Sigmoid colon (tissue), 6 donors: ENCODE measurements at regions not wholly inside any gene's neighbourhood (a gene's known extent, or its start where the extent isn't known, plus 50 kb on each side); places are given as distances from the start of the nearest gene placed in this dataset.

Experiments used
- DNase-seq: peaks from one replicate; pipeline ENCODE4 v3.0.0-alpha.2; 2019
- H3K27ac ChIP-seq, 4 donors: fragments of 200-600 bp; sonication (generic); one replicate each; pipeline ENCODE4 v1.5.1; 2016 to 2019; ENCODE audit warnings: mild to moderate bottlenecking in 1 of 4
- H3K27me3 ChIP-seq, 3 donors: fragments of 200-600 bp; sonication (generic); one replicate each; pipeline ENCODE4 v1.5.1; 2019; ENCODE audit warnings: mild to moderate bottlenecking in 1 of 3
- H3K36me3 ChIP-seq, 4 donors: fragments of 200-600 bp; sonication (generic); one replicate each; pipeline ENCODE4 v1.5.1; 2016 to 2019
- H3K4me1 ChIP-seq, 4 donors: fragments of 200-600 bp; sonication (generic); one replicate each; pipeline ENCODE4 v1.5.1; 2017 to 2019
- H3K4me3 ChIP-seq, 4 donors: fragments of 200-600 bp; sonication (generic); one replicate each; pipeline ENCODE4 v1.5.1; 2017 to 2019; ENCODE audit warnings: mild to moderate bottlenecking in 2 of 4, moderate library complexity in 1 of 4
- H3K9me3 ChIP-seq, 4 donors: fragments of 200-600 bp in 3 of 4; sonication (generic) in 3 of 4; one replicate each; pipeline versions ENCODE4 v1.5.1 to v1.6.1; 2013 to 2019
- EP300 ChIP-seq, 4 donors: sonication (generic); formaldehyde crosslinking; IDR thresholded peaks; one replicate each; pipeline ENCODE4 v1.6.1; 2017; ENCODE audit warnings: antibody characterized with exemption in 4 of 4
- POLR2A ChIP-seq, 2 donors: fragments of 450-650 bp; IDR thresholded peaks; one replicate each; pipeline ENCODE4 v1.6.1; 2016; ENCODE audit warnings: antibody characterized with exemption in 2 of 2, mild to moderate bottlenecking in 2 of 2, moderate library complexity in 2 of 2
- POLR2AphosphoS5 ChIP-seq, 4 donors: sonication (generic); formaldehyde crosslinking; IDR thresholded peaks; one replicate each; pipeline ENCODE4 v1.6.1; 2017; ENCODE audit warnings: antibody characterized with exemption in 4 of 4
- WGBS, 2 donors: extraction: QIAGEN DNeasy Blood & Tissue Kit; methylation state at CpG; one replicate each; pipeline ENCODE4 v1.1.7; 2013; 5-methylcytosine and 5-hydroxymethylcytosine counted together
- intact Hi-C: fragments of 100-400 bp; cut with DNase I; formaldehyde crosslinking; loops from one replicate; pipeline ENCODE4 v1.15.1; 2023
- TF ChIP-seq, protein P1 (sequence below), 4 experiments: fragments of 450-650 bp in 3 of 4; fragments of 200-600 bp in 1 of 4; IDR thresholded peaks; one replicate each; pipeline ENCODE4 v1.5.1; 2016 to 2019; ENCODE audit warnings: antibody characterized with exemption in 4 of 4, mild to moderate bottlenecking in 3 of 4, moderate library complexity in 2 of 4
- donor health status: healthy with polysubstance abuse.
- donor health status: healthy.

DNA sequence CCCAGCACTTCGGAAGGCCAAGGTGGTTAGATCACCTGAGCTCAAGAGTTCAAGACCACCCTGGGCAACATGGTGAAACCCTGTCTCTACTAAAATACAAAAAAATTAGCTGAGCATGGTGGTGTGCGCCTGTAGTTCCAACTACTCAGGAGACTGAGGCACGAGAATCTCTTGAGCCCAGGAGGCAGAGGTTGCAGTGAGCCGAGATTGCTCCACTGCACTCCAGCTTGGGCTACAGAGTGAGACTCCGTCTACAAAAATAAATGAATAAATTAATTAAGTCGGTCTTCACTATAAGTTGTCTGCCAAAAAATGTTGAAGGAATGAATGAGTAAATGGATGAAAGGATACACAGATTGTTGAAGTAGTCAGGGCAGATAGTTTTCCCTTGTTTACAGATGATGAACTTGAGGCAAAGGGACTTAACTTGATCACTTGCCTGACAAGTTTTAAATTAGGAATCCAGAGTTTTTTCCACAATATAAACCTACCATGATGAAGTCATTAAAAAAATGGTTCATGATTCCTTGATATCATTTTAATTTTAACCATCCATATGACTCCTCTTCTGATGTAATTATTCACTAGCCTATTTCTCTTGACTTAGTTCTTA, 130.8 kb downstream of the TLR5 start:
- H3K9me3 ChIP-seq, result no peaks in the 10 kb centered on the region
- no peaks in the 10 kb centered on the region for H3K27me3 ChIP-seq
- H3K4me3 ChIP-seq, result no peak overlapping the region
- no peaks in the 10 kb centered on the region for H3K36me3 ChIP-seq
- H3K27ac ChIP-seq, result no peak overlapping the region
- peaks cover 0 to 42% (median 28%) of the 10 kb centered on the region in 4 donors for H3K4me1 ChIP-seq
- intact Hi-C loops, result no loop called here
- no peak for DNase-seq
- WGBS, 2 donors, result 94 to 96% methylated on average over 6 of the region's 6 CpGs
- TF ChIP-seq, protein P1, sequence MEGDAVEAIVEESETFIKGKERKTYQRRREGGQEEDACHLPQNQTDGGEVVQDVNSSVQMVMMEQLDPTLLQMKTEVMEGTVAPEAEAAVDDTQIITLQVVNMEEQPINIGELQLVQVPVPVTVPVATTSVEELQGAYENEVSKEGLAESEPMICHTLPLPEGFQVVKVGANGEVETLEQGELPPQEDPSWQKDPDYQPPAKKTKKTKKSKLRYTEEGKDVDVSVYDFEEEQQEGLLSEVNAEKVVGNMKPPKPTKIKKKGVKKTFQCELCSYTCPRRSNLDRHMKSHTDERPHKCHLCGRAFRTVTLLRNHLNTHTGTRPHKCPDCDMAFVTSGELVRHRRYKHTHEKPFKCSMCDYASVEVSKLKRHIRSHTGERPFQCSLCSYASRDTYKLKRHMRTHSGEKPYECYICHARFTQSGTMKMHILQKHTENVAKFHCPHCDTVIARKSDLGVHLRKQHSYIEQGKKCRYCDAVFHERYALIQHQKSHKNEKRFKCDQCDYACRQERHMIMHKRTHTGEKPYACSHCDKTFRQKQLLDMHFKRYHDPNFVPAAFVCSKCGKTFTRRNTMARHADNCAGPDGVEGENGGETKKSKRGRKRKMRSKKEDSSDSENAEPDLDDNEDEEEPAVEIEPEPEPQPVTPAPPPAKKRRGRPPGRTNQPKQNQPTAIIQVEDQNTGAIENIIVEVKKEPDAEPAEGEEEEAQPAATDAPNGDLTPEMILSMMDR (IDR thresholded peaks at IDR 0.05), result no peak
- TF ChIP-seq POLR2AphosphoS5 (IDR thresholded peaks at IDR 0.05), result no peak
- no peak for TF ChIP-seq EP300 (IDR thresholded peaks at IDR 0.05)
- TF ChIP-seq POLR2A (IDR thresholded peaks at IDR 0.05), result no peak

DNA sequence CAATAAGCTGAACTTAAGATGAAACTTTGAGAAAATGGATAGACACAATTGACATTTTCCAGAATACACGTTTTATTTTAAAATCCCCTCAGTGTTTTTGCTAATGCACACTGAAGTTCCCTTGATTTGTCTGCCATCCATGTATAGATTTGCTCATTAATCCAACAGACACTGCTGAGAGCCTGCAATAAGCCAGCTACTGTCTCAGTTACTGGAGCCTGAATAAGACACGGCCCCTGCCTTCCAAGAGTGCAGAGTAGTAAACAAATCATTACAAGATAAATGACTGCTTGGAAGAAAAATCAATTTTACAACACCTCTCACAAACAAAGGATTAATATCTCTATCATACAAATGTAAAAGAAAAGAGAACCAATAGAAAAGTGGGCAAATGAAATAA, 130.1 kb downstream of the TLR5 start:
- TF ChIP-seq POLR2AphosphoS5 (IDR thresholded peaks at IDR 0.05) (no peak), POLR2A (IDR thresholded peaks at IDR 0.05) (no peak), EP300 (IDR thresholded peaks at IDR 0.05) (no peak)
- TF ChIP-seq, protein P1 (IDR thresholded peaks at IDR 0.05), result no peak
- DNase-seq, result no peak
- Histone ChIP-seq H3K4me1 (peaks cover 0 to 35% (median 25%) of the 10 kb centered on the region in 4 donors), H3K4me3 (no peak overlapping the region), H3K27me3 (no peaks in the 10 kb centered on the region), H3K36me3 (no peaks in the 10 kb centered on the region), H3K27ac (no peak overlapping the region), H3K9me3 (no peaks in the 10 kb centered on the region)
- intact Hi-C loops, result no loop called here
- WGBS, 2 donors, result 70 to 73% methylated on average over 2 of the region's 2 CpGs

DNA sequence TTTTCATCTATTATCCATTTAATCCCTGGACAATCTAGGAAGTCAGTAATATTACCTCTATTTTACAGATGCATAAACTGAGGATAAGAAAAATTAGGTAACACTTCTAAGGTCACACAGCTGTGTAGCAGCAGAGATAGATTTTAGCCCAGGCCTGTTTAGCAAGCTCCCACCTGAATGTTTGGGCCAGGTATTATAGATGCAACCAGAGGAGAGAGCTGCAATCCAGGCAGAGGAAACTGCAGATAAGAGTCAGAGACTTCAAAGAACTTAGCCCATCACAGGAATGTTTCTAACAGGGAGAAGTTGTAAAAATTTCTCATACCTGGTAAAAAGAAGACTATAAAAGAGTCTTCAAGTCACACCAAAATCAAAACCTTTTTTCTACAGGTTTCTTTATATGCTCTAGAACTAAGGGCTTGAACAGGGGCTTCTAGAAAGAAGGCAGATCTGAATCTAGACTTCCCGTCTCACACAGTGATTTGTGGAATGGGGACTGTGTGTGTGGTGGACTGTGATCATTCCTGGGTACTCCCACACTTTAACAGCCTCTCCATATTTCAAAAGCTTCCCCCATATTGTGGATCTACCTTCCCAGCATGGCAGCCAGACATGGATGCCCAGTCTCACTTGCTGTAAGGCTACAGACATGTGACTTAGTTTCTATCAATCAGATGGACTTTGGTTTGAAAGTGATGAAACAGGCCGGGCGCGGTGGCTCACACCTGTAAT, 128.7 kb downstream of the TLR5 start:
- Histone ChIP-seq H3K4me3 (no peak overlapping the region), H3K36me3 (no peaks in the 10 kb centered on the region), H3K9me3 (no peaks in the 10 kb centered on the region), H3K27me3 (no peaks in the 10 kb centered on the region), H3K4me1 (peaks cover 0 to 22% (median 15%) of the 10 kb centered on the region in 4 donors), H3K27ac (no peak overlapping the region)
- no peak for DNase-seq
- intact Hi-C loops, result no loop called here
- WGBS, 2 donors, result 95 to 97% methylated on average over 4 of the region's 4 CpGs
- no peak for TF ChIP-seq POLR2AphosphoS5 (IDR thresholded peaks at IDR 0.05)
- TF ChIP-seq POLR2A (IDR thresholded peaks at IDR 0.05), result no peak
- no peak for TF ChIP-seq EP300 (IDR thresholded peaks at IDR 0.05)
- TF ChIP-seq, protein P1 (IDR thresholded peaks at IDR 0.05), result no peak

DNA sequence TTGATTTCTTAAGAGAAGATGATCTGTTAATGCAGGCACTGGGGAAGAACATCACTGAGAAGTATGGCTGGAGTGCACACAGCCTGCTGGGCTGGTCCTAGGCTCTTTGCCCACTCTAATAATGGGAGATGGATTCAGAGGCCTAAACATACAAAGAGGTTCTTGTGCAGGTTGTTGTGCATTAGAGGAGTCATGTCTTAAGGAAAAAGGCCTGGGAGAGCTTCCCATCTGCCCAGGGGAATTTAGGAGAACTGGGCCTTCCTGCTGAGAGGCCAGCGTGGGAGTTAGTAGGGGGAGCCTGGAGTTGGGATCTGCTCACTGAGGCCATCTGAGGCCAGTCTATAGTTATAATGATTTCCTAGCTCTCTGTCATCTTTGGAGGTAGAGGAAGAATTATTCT, 126.7 kb downstream of the TLR5 start:
- WGBS, 2 donors, result 88 to 89% methylated on average over 1 of the region's 1 CpG

More for the DNA sequence above, 126.7 kb downstream of the TLR5 start:
- intact Hi-C loops, result no loop called here
- TF ChIP-seq, protein P1 (IDR thresholded peaks at IDR 0.05), result no peak
- no peak for TF ChIP-seq POLR2A (IDR thresholded peaks at IDR 0.05)
- TF ChIP-seq POLR2AphosphoS5 (IDR thresholded peaks at IDR 0.05), result no peak
- TF ChIP-seq EP300 (IDR thresholded peaks at IDR 0.05), result no peak
- no peak overlapping the region for H3K27ac ChIP-seq
- H3K36me3 ChIP-seq, result no peaks in the 10 kb centered on the region
- DNase-seq, result no peak
- peaks cover 0 to 2% (median under 1%) of the 10 kb centered on the region in 4 donors for H3K4me1 ChIP-seq
- no peaks in the 10 kb centered on the region for H3K27me3 ChIP-seq
- no peak overlapping the region for H3K4me3 ChIP-seq
- no peaks in the 10 kb centered on the region for H3K9me3 ChIP-seq
